ENCODE measurements at regions not wholly inside any gene's neighbourhood (a gene's known extent, or its start where the extent isn't known, plus 50 kb on each side); places are given as distances from the start of the nearest gene placed in this dataset.

GRCh38 chr1:29671446-29672356, 435.4 kb downstream of the PTPRU start:
- no peak for DNase-seq (ENCODE audit: low read depth)

- no peak for DNase-seq (ENCODE audit: low read depth)
These were observed 434.4 kb downstream of the PTPRU start for GRCh38 chr1:29670752-29671151.

GRCh38 chr1:29669912-29670311, 433.6 kb downstream of the PTPRU start:
- DNase-seq (ENCODE audit: low read depth): no peak

- no peak for DNase-seq (ENCODE audit: low read depth)
These were observed 433.0 kb downstream of the PTPRU start for GRCh38 chr1:29669158-29669871.

GRCh38 chr1:29668551-29669157, 432.3 kb downstream of the PTPRU start:
- DNase-seq (ENCODE audit: low read depth): no peak

- no peak for DNase-seq (ENCODE audit: low read depth)
These were observed 431.6 kb downstream of the PTPRU start for GRCh38 chr1:29667951-29668350.

- DNase-seq (ENCODE audit: low read depth): no peak
These were observed 428.4 kb downstream of the PTPRU start for GRCh38 chr1:29664711-29665110.

GRCh38 chr1:29658688-29659087, 422.4 kb downstream of the PTPRU start:
- DNase-seq (ENCODE audit: low read depth): no peak

GRCh38 chr1:29657816-29658215, 421.5 kb downstream of the PTPRU start:
- DNase-seq (ENCODE audit: low read depth): no peak

- no peak for DNase-seq (ENCODE audit: low read depth)
These were observed 419.9 kb downstream of the PTPRU start for GRCh38 chr1:29655945-29656850.

- no peak for DNase-seq (ENCODE audit: low read depth)
These were observed 418.8 kb downstream of the PTPRU start for GRCh38 chr1:29655145-29655544.

GRCh38 chr1:29653886-29654450, 417.6 kb downstream of the PTPRU start:
- DNase-seq (ENCODE audit: low read depth): no peak

- no peak for DNase-seq (ENCODE audit: low read depth)
These were observed 416.9 kb downstream of the PTPRU start for GRCh38 chr1:29653034-29653810.

- DNase-seq (ENCODE audit: low read depth): no peak
These were observed 415.7 kb downstream of the PTPRU start for GRCh38 chr1:29651684-29652665.

- DNase-seq (ENCODE audit: low read depth): no peak
These were observed 414.9 kb downstream of the PTPRU start for GRCh38 chr1:29651246-29651645.

- DNase-seq (ENCODE audit: low read depth): no peak
These were observed 414.2 kb downstream of the PTPRU start for GRCh38 chr1:29650476-29650875.

- DNase-seq (ENCODE audit: low read depth): no peak
These were observed 413.7 kb downstream of the PTPRU start for GRCh38 chr1:29650041-29650400.

GRCh38 chr1:29649189-29650040, 413.1 kb downstream of the PTPRU start:
- no peak for DNase-seq (ENCODE audit: low read depth)
